ENCODE measurements at regions not wholly inside any gene's neighbourhood (a gene's known extent, or its start where the extent isn't known, plus 50 kb on each side); places are given as distances from the start of the nearest gene placed in this dataset.

- no peak for FAIRE-seq
- CTCF ChIA-PET (ENCODE audit: partially characterized antibody): interaction anchor here (1.4 kb wide), 1 partner anchor 13 kb away, joined by 4 read pairs; no protein-coding TSS in a partner anchor
- no peak for TF ChIP-seq EP300 (IDR thresholded peaks at IDR 0.05; ENCODE audit: borderline replicate concordance in 1 of 2, low read depth in 2 of 2, low read length in 2 of 2)
- no peak for TF ChIP-seq RAD21 (IDR thresholded peaks at IDR 0.05 in 1 of 2, conservative IDR thresholded peaks at IDR 0.05 in 1 of 2; ENCODE audit: low read depth in 2 of 2, low read length in 2 of 2)
- TF ChIP-seq KDM1A (IDR thresholded peaks at IDR 0.05; ENCODE audit: borderline replicate concordance, low read length): no peak
- no peak for TF ChIP-seq CREB1 (IDR thresholded peaks at IDR 0.05)
- no peak for TF ChIP-seq RNF2 (IDR thresholded peaks at IDR 0.05; ENCODE audit: borderline replicate concordance, low read depth, low read length, missing control alignments, poor library complexity, severe bottlenecking)
- no peak for TF ChIP-seq CEBPB (IDR thresholded peaks at IDR 0.05; ENCODE audit: low read depth, low read length)
Observed at GRCh38 chrX:40807384-40807783, 72.0 kb upstream of the MED14 start.

More at GRCh38 chrX:40807384-40807783, 72.0 kb upstream of the MED14 start:
- H2BK120ac ChIP-seq (replicated peaks; ENCODE audit: low read depth, low read length): no peak overlapping the region
- H2BK12ac ChIP-seq (ENCODE audit: low read depth, low read length): no peak overlapping the region
- peaks cover 0 to 2% (median 0%) of the 10 kb centered on the region in 4 experiments; a peak in 1 of 7 replicates for H3K4me1 ChIP-seq (replicated peaks in 1 of 4; ENCODE audit: control insufficient read depth in 3 of 4, insufficient read depth in 4 of 4, low read length in 3 of 4)
- H4K20me1 ChIP-seq (replicated peaks in 1 of 2; ENCODE audit: control insufficient read depth in 1 of 2, insufficient read depth in 2 of 2, low read length in 2 of 2): no peaks in the 10 kb centered on the region
- no peaks in the 10 kb centered on the region for H3K79me1 ChIP-seq (ENCODE audit: low read depth, low read length)
- no peak for DNase-seq (ENCODE audit: low read depth in 1 of 2, low spot score in 2 of 2)
- H3K9me3 ChIP-seq (ENCODE audit: insufficient read depth in 2 of 2, low read depth in 1 of 2, low read length in 1 of 2): no peaks in the 10 kb centered on the region
- no peak overlapping the region for H3K4me2 ChIP-seq (ENCODE audit: insufficient read depth in 1 of 2, low read depth in 2 of 2, low read length in 2 of 2)
- H3K36me3 ChIP-seq (ENCODE audit: control insufficient read depth in 2 of 4, insufficient read depth in 4 of 4, low read length in 3 of 4): no peaks in the 10 kb centered on the region
- no peak overlapping the region for H4K5ac ChIP-seq (ENCODE audit: insufficient read length, low read depth, low read length)
- H4K91ac ChIP-seq (replicated peaks; ENCODE audit: insufficient read length, low read length): no peak overlapping the region
- 93% methylated on average over 4 of the region's 4 CpGs; no CpG with 5 or more reads in 1 of the 2 experiments for WGBS, 2 experiments (ENCODE audit: extremely low coverage in 1 of 2, insufficient coverage in 1 of 2, insufficient read length in 1 of 2, insufficient replicate concordance in 2 of 2, low coverage in 1 of 2, low lambda C conversion rate in 2 of 2, missing lambda C conversion rate in 1 of 2)
- H2AK5ac ChIP-seq (ENCODE audit: low read depth, low read length): no peak overlapping the region
- H3K4me3 ChIP-seq (ENCODE audit: extremely low read depth in 1 of 4, insufficient read depth in 2 of 4, low read depth in 3 of 4, low read length in 4 of 4): no peak overlapping the region
- no peaks in the 10 kb centered on the region for H3K23me2 ChIP-seq (ENCODE audit: low read depth, low read length)
- no peak overlapping the region for H3K27ac ChIP-seq (ENCODE audit: low read depth, low read length)
- no peak overlapping the region for H3K4ac ChIP-seq (replicated peaks; ENCODE audit: insufficient read length, low read depth, low read length)
- no peak overlapping the region for H3K18ac ChIP-seq (ENCODE audit: extremely low read depth, low read length)
- H2BK15ac ChIP-seq (ENCODE audit: low read length): no peak overlapping the region
- no peak overlapping the region for H3K9ac ChIP-seq (replicated peaks in 1 of 4; ENCODE audit: extremely low read depth in 1 of 4, low read depth in 3 of 4, low read length in 3 of 4)
- H2BK20ac ChIP-seq (ENCODE audit: low read length): no peak overlapping the region
- no peak overlapping the region for H3K14ac ChIP-seq (ENCODE audit: insufficient read length)
- no peaks in the 10 kb centered on the region for H3K79me2 ChIP-seq (ENCODE audit: control insufficient read depth in 1 of 2, insufficient read depth in 2 of 2, low read length in 2 of 2)
- POLR2A ChIA-PET (ENCODE audit: partially characterized antibody): no interaction called here
- no peak overlapping the region for H2BK5ac ChIP-seq (ENCODE audit: low read depth, low read length)
- H2AFZ ChIP-seq (ENCODE audit: low read length): no peak overlapping the region
- no peak overlapping the region for H3K56ac ChIP-seq (replicated peaks; ENCODE audit: insufficient read length, low read depth, low read length)
- no peak overlapping the region for H3K23ac ChIP-seq (ENCODE audit: insufficient read length)
- H4K8ac ChIP-seq (ENCODE audit: extremely low read depth, insufficient read depth, low read length): no peak overlapping the region
- no peaks in the 10 kb centered on the region for H3K27me3 ChIP-seq (replicated peaks in 1 of 4; ENCODE audit: control insufficient read depth in 3 of 4, extremely low read depth in 1 of 4, insufficient read depth in 3 of 4, low read length in 3 of 4)

All from H1 (cell line).